Astrocyte of the spinal cord (primary cell): ENCODE measurements at regions not wholly inside any gene's neighbourhood (a gene's known extent, or its start where the extent isn't known, plus 50 kb on each side); places are given as distances from the start of the nearest gene placed in this dataset.
A peak's percentile ranks its signal among the peaks of the same experiment; 100 is the strongest.

Experiments
- DNase-seq: peaks from one replicate; pipeline ENCODE4 v3.0.0; 2011; ENCODE audit warnings: low read depth, low spot score
- H3K4me3 ChIP-seq: 2 replicates; pipeline ENCODE4 v1.5.1; 2011; ENCODE audit warnings: low read depth, mild to moderate bottlenecking, low read length, moderate library complexity
- in situ Hi-C: cut with HindIII; loops from 2 replicates; pipeline ENCODE4 v1.10.0; 2017; ENCODE audit warnings: low sequenced_read_pairs
- TF ChIP-seq, protein P1 (sequence below): IDR thresholded peaks from 2 replicates; pipeline ENCODE4 v1.5.1; 2012; ENCODE audit warnings: low read depth, mild to moderate bottlenecking, low read length, inconsistent platforms

- H3K4me3 ChIP-seq = no peak overlapping the region
- TF ChIP-seq, protein P1, sequence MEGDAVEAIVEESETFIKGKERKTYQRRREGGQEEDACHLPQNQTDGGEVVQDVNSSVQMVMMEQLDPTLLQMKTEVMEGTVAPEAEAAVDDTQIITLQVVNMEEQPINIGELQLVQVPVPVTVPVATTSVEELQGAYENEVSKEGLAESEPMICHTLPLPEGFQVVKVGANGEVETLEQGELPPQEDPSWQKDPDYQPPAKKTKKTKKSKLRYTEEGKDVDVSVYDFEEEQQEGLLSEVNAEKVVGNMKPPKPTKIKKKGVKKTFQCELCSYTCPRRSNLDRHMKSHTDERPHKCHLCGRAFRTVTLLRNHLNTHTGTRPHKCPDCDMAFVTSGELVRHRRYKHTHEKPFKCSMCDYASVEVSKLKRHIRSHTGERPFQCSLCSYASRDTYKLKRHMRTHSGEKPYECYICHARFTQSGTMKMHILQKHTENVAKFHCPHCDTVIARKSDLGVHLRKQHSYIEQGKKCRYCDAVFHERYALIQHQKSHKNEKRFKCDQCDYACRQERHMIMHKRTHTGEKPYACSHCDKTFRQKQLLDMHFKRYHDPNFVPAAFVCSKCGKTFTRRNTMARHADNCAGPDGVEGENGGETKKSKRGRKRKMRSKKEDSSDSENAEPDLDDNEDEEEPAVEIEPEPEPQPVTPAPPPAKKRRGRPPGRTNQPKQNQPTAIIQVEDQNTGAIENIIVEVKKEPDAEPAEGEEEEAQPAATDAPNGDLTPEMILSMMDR = peak; percentile 14
- in situ Hi-C loops = no loop called here
- peak; percentile 45 for DNase-seq
Measured at GRCh38 chr4:151957153-151957552, 196.3 kb upstream of the GATB start.

DNA sequence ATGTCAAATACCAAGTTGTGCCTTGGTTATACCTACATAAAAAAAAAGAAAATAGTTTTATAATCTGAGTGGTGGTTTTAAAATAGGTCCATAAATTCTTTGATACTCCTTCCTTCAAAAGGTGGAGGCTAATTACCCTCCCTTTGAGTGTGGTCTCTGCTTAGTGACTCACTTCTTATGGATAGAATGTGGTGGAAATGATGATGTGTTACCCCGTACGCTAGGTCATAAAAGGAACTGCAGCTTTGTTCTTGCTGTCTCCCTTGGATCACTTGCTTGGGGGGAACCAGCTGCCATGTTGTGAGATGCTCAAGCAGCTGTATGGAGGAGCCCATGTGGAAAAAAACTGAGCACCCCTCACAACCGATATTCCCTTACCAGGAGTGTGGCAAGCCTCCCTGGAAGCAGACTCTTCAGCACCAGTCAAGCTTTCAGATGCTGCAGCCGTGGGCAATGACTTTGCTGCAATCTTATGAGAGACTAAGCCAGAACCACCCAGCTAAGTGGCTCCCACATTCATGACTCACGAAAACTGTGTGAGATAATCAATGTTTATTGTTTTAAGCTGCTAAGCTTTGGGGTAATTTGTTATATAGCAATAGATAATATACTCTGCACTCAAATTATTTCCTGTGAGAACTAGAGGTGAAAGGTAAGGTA is 195.0 kb upstream of the GATB start:
- DNase-seq = peak; percentile 48
- in situ Hi-C loops = no loop called here
- no peak overlapping the region for H3K4me3 ChIP-seq
- TF ChIP-seq, protein P1 = no peak

GRCh38 chr4:151953795-151954372 is 193.1 kb upstream of the GATB start:
- TF ChIP-seq, protein P1 = no peak
- DNase-seq = no peak
- in situ Hi-C loops = no loop called here
- H3K4me3 ChIP-seq = no peak overlapping the region

DNA sequence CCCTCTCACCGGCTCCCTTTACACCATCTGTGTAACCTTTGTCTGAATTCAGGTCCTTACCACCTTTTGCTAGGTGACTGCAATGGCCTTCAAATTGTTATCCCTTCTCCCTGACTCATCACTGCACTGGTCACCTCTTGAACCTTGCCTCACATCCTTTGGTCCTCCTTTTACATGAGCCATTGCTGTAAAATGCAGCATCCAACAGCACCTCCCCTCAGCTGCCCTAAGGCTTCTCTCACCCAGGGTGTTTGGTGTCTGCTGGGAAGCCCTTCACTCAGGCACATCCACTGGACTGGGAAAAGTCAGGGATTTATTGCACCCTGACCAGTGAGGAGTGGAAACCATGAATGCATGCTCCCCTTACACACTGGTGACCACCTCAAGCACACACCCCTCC is 192.5 kb upstream of the GATB start:
- H3K4me3 ChIP-seq = no peak overlapping the region
- no peak for DNase-seq
- TF ChIP-seq, protein P1 = no peak
- in situ Hi-C loops = no loop called here

DNA sequence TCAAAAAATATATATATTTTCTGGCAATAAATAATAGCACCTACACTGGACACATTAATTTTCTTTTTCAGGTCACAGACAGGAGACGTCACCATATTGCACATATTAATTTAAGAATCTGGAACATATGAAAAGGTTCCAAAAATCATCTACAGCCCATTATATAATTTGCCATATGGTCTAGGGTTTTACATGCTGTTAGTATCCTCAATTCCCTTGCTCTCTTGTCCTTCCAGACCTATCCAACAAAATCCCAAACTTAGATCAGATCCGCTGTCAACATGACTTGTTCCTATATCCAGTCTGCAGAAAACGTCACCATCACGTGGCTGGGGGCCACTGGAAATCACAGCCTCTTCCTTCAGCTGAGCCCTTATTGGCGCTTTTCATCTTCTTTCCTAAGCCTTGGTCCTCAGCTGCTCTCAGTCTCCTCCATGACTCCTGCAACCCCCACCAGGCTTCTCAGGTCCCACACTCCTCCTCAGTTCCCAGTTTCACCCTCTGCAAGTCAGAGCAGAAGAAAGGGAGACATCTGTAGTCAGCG is 192.0 kb upstream of the GATB start:
- in situ Hi-C loops = no loop called here
- no peak overlapping the region for H3K4me3 ChIP-seq
- TF ChIP-seq, protein P1 = no peak
- DNase-seq = no peak

DNA sequence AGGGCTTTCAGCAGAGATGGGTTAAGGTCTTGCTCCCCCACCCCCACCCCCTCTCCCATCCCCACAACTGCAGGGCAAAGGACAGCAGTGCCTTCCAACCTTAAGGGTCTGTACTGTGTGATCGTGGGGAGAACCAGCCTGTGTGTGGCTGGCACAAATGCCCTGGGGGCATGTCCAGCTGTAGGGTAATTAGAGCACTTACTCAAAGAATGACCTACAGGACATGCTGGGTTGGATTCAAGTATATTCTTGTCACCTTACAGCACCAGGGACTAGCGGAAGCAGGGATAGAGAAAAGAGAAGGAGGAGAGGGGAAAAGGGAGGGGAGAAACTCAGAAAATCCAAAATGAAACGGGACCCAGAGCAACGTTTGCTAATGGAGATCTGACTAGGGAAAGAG is 191.3 kb upstream of the GATB start:
- H3K4me3 ChIP-seq = no peak overlapping the region
- DNase-seq = no peak
- in situ Hi-C loops = no loop called here
- TF ChIP-seq, protein P1 = no peak
